IPS DF 19.7 (cell line): ENCODE measurements at regions not wholly inside any gene's neighbourhood (a gene's known extent, or its start where the extent isn't known, plus 50 kb on each side); places are given as distances from the start of the nearest gene placed in this dataset.

Experiments used
- DNase-seq: peaks from one replicate; pipeline ENCODE4 v3.0.0-alpha.2; 2013; ENCODE audit warnings: low read depth, low spot score

DNA sequence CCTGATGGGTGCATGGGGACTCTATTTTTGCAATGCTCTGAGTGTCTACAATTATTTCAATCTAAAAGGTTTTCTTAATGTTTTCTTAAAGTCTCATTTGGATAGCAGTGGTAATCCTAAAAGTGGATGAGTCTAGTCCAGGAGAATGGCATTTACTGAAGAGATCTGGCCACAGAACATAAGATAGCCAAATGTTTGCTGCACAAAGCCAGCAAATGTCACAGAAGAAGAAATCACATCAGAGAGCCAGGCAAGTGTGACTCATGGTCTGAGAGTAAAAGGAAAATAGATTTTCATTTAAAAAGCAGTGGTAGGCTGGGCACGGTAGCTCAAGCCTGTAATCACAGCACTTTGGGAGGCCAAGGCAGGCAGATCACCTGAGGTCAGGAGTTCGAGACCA, 352.7 kb upstream of the GRAMD2B start:
- DNase-seq = no peak

DNA sequence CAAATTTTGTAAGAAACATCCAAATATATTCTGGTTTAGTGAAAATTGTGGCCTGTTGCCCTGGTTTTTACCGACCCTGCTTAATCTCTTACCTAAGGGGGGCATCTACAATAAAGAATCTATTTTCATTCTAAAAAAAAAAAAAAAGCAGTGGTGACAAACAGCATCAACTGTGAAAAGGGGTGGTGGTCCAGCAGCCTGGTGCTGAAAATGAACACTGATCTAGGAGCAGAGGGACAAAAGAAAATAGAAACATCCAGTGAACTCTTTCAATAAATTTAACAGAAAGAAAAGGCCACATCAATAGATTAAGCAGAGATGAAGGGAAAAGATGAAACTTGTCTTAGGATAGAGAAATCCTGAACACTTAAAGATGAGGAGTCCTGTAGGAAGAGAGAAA, 348.7 kb upstream of the GRAMD2B start:
- no peak for DNase-seq

DNA sequence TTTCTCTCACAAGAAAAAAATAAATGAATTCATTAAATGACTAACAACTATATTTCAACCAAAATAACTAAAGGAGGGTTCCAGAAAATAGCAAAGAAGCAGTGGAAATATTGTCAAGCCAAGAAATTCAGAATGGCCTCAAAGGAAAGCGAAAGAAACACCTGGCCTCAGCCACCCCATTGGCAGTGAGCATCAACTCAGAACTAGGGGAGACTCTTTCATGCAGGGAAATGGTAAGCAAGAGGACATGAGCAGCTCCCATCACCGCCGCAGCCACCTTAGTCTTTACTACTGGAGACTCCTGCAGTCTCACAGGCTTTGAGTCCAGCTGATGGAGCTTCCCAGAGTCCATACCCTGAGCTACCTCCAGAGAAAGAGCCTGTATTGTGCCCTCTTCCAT, 343.9 kb upstream of the GRAMD2B start:
- no peak for DNase-seq

DNA sequence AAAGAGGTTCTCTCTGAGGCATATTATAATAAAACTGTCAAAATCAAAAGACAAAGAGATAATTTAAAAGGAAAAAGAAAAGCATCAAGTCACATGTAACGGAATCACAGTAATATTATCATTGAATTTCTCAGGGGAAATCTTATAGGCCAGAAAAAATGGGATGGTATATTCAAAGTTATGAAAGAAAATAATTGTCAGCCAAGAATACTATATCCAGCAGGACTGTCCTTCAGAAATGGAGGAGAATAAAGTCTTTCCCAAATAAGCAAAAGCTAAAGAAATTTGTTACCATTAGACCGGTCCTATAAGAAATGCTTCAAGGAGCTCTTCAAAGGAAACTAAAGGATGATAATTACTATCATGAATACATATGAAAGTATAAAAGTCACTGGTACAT, 342.0 kb upstream of the GRAMD2B start:
- DNase-seq = no peak

DNA sequence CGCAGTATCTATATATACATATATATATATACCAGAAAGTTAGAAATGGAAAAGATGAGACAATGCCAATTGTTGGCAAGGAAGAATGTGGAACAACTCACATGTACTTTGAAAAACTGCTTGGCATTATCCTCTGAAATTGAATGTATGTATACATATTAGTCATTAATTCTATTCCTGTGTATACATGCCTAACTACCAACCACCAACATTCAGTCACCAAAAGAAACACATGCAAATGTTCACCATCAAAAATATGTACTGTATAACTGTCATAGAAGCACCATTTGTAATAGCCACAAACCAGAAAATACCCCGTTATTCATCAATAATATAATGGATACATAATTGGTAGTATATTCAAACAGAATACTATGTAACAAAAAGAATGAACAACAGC, 330.2 kb upstream of the GRAMD2B start:
- no peak for DNase-seq

DNA sequence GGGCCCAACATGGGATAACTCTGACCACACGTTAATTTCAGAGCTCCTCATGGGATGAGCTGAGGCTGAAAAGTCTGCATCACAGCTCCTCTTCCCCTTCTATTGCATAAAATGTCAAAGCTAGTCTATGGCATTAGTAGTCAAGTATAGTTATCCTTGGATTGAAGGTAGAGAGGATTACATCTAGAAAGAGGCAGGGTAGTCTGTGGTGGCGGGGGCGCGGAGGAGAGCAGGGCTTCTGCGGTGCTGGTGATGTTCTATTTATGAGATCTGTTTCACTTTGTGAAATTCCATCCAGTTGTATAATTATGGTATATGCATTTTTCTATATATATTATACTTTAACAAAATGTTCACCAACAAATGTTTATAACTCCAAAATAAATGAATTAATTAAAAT, 329.5 kb upstream of the GRAMD2B start:
- no peak for DNase-seq

DNA sequence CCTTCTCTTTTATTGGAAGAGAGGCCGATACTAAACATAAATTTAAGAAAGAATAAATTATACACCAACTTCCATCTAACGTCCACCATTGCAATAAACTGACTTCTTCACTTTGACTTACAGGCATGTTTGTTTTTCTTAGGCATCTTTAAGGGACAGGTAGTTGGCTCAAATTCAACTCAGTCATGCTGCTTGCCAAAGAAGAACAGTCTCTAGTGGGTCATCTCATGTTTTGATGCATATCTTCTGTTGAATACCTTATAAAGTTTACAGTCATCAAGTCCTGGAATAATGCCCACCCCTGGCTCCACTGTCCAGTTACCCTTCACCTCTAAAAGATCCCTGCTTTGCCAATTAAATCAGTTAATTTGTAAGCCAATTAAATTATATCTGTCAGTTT, 328.2 kb upstream of the GRAMD2B start:
- no peak for DNase-seq

DNA sequence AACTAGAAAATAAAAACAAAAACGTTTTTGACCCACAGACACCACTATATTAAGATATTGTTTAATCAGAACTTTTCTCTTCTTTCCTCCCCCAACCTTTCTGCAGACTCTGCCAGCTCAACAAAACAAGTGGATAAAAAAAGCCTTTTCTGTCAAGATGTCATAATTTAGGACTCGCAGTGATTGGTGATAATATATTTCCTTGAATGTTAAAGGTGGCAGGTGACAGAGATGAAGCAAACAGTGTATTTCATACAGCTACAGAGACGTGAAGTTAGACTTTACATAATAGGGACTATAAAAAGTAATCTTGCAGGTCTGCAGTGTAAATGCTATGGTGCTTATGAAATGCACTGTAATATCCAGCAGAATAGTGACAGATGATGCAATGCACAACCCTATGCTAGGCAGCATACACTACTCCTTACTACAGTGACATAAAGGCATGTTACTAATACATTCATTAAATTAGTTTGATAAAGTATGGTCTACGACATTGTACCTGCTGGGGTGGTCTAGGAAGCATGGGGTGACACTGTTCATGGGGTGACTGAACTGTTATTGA, 326.7 kb upstream of the GRAMD2B start:
- DNase-seq = no peak

DNA sequence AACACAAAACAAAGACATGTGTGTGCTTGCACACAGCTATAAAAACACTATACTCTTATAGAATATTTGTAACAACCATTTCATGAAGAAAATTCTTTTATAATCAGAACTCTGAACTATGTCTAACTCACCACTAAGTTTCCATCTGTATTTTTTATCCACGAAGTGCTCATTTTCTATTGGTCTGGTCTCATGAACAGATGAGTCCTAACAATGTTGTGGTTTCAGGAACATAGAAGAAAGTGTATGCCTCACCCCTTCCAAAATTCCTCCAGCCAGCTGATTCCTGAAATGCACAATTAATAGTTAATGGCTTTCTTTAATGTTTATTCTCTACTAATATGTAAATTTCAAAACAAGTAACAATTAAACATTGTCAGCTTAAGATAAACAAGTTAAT, 325.3 kb upstream of the GRAMD2B start:
- DNase-seq = no peak

DNA sequence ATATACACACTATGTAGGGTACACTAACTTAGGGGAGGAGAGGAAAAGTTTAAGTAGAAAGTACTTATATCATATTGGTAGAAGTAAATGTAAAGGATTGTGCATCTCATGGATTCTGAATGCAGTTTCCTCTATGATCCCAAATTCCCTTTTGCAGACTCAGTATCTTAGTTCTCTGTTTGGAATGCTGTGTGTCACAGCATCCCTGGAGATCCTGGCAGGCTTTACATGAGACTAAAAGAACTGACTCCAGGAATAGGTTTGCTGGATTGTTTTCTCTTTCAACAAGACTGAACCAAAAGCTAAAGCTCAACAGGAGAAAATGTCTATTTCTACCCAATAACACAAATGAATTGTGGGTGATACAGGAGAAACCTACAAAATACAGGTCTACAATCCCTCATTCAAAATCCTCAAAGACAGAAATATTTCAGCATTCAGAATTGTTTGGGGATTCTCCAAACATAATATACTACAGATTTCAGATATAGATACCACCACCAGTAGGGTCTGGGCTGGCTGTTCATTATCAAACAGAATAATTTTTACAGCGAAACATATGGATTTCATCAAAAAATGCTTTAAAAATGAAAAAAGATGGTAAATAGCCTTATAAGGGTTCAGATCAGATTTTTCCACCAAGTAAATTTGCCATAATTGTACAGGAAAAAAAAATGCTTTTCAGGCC, 324.7 kb upstream of the GRAMD2B start:
- no peak for DNase-seq

DNA sequence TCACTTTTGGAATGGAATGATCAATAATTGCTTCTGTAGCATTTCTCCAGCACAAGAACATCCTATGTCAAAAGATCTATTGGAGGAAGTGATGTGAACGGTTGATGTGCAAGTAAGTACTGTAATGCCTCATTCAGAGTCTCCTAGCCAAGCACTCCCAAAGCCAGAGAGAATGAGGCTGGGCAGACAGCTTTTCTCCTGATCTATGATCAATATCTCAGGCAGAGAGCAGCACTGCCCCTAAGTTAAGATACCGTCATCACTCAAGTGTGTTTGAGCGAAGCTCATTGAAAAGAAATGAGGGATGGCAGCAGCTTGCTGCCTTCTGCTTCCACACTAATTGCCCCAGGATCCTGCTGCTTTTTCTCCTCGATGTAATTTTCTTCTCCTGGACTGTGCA, 324.1 kb upstream of the GRAMD2B start:
- no peak for DNase-seq

DNA sequence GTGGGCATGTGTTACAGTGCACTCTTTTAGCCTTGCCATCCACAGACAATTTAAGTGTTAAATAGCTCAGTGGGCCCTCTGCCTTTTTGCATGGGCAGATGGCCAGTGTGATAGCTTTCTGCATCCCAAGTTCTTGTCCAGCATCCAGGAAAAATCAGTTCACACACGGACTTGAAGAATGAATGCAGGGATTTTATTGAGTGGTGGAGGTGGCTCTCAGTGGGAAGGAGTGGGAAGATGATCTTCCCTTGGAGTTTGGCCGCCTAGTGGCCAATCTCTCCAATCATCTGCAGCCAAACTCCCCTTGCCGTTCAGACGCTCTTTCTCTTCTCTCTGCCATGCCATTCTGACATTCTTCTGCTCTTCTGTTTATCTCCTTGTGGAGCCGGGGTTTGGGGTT, 322.4 kb upstream of the GRAMD2B start:
- DNase-seq = no peak

DNA sequence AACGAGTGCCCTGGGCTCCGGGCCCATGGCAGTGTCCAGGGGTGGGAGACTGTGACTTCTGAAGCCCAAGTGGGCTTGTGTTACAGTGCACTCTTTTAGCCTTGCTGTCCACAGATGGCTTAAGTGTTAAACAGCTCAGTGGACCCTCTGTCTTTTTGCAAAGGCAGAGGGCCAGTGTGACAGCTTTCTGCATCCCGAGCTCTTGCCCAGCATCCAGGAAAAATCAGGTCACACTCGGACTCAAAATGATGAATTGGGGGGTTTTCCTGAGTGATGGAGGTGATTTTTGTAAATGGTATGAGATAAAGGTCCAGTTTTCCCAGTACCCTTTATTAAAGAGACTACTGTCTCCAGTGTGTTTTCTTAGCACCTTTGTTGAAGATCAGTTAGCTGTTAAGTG, 321.3 kb upstream of the GRAMD2B start:
- no peak for DNase-seq

DNA sequence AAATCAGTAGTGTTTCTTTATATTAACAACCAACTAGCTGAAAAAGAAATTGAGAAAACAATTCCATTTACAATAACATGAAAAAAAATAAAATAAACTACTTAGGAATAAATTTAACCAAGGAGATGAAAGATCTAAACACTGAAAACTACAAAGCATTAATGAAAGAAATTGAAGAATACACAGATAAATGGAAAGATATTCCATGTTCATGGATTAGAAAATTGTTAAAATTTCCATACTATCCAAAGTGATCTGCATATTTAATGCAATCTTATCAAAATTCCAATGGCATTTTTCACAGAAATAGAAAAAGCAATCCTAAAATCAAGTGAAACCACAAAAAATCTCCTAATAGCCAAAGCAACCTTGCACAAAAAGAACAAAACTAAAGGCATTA, 320.2 kb upstream of the GRAMD2B start:
- no peak for DNase-seq

DNA sequence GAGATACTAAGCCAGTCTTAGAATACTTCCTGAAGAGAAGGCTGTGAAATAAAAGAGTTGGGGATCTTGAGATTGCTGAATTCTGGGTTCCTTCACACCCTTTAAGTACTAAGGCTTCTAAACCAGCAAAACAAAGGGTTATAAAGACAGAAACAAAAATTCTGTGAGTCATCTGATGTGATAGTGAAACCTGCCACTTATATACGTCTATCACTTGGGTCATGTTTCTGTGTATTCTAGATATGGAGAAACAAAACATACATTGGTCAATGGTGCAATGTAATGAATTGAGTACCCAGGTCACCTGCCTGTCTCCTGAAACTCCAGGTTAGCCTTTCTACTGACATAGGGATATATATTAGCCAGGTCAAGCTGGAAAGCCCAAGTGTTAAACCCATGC, 319.3 kb upstream of the GRAMD2B start:
- no peak for DNase-seq

DNA sequence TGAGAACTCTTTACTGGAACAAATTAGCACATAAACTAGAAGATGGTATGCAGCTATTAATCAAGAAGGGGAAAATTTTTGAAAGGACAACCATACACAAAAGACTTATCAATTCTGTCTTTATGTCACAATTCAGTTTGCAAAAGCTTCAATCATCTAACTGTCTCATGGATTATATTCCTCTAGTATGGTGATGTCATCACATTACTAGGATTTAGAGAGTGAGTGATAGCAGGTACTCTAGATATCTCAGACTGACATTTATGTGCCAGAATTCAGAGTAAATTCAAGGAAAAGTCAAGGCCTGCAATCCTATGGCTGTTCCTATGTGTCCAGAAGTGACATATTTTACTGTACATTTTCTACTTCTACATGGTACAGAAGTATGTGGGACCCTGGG, 318.9 kb upstream of the GRAMD2B start:
- DNase-seq = no peak

DNA sequence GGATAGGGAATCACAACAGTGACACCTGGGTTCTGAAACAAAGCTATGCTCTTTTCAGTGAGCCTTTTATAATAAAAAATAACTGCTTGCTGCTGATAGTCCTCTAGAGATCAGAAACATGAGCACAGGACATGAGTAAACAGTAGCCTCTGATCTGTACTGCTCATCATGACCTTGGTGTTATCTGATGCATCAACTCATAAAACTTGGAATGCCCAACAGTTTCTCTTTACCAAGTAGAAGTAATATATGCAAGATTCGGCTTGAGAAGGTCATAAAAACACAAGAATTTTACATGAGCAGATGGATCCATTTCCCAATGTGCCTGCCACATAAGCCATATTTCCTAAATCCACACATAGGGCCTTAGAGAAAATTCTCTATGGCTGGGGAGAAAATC, 318.3 kb upstream of the GRAMD2B start:
- no peak for DNase-seq

DNA sequence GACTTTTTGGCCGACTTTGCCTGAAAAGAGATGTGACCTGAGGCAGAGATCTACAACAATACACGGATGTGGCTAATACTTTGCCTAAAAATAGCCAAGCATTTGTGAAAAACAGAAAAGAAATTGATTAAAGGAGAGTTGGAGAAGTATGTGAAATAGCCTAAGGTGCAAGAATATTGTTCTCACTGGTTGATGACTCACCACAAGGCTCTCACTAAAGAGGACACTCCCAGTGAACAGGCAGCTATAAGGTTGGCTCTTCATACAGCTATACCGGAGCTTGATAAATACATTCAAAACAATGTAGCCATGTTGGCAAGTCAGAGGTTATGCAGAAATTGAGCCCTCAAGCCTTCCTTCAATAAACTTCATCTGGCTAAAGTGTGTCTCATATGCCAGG, 317.2 kb upstream of the GRAMD2B start:
- DNase-seq = no peak

DNA sequence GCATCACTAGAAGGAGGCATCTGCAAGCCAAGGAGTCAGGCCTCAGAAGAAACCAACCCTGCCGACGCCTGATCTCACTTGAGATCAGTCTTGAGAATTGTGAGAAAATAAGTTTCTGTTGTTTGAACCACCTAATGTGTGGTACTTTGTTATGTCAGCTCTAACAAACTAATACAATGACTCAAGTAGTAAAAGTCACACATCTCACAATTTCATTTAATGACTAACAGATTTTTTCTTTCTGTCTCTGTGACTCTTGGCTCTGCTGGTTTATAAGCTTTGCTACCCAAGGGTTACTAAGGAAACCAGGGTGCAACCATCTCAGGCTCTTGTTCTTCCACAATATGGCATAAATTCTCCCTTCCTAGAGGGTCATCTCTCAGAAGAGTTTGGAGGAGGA, 315.8 kb upstream of the GRAMD2B start:
- DNase-seq = no peak

DNA sequence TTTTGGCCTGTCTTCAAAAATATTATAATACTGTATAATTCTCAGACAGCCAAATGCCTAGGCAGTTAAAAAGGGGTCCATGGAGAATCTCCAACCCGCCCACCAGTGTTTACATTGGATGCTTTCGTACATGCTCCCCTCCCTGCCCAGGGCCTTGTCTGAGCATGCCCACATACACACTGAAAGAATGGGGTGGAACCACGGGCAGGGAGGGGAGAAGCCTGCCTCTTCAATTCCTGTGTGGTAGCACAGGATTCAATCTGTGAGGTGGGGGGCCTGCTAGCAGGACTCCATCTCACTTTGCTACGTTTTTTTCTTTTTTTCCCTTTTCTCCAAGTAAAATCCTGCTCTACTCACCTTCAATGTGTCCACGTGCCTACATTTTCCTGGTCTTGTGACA, 314.7 kb upstream of the GRAMD2B start:
- no peak for DNase-seq

DNA sequence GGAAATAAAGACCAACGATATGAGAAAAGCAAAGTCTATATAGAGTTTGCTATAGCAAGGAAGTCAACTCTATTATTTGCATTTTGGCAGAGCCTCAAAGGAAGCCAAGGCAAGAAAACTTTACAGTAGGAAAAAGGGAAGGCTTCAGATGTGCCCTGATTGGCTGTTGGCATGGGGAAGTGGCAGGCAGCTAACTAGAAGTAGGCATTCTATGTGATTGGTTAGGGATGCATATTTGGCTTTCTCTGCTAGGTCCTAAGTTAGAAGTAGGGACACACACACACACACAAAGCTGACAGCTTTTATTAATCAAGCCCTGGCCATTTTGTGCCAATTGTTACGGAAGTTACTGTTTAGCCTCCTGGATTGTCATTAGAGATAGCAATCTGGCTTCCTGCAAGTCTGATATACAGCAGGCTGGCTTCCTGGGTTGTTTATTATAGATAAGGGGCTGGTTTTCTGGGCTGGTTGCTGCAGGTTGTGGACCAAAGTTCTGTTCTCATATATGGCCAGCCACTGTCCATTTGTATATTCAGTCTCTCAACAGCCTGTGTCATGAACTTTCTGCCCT, 308.1 kb upstream of the GRAMD2B start:
- no peak for DNase-seq

DNA sequence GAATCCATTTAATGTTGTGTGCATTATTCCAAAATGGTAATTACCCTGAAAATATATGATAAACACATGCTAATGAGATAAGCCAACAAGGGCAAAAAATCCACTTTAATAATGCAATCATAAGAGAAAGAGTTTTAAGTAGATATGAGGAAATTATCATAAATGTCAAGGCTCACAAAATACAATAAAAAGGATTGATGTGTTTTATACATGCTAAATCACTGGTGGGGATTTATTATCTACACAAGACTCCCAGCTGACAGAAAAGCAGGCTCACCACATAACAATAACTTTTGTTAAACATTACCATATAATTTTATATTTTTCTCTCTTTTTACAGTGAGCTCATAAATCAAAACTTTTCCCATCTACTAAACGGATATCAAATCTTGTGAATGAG, 306.2 kb upstream of the GRAMD2B start:
- DNase-seq = no peak

DNA sequence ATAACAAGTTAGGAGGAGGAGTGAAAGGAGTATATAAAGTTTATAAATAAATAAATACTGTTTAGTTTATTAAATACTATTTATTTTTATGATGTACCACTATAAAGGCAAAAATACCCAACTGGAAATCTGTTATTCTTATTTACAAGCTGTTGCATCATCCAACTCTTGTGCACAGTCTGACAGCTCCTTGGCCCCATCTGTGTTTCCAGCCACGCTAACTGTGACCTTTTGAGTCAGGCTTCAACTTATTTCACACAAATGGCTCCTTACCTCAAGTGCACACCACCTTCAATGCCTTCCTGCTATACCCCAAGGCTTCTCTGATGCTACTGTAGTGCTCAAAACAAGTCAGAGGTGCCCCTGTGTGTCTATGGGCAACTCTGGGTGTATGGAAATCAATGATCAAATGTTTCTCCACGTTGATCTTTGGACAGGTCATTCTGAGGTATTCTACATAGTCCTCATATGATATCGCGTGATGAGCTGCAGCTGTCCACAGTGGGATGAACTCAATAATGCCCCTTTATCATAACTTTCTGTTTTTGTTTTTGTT, 303.2 kb upstream of the GRAMD2B start:
- DNase-seq = no peak
